HG03039 (cell line): ENCODE measurements at regions not wholly inside any gene's neighbourhood (a gene's known extent, or its start where the extent isn't known, plus 50 kb on each side); places are given as distances from the start of the nearest gene placed in this dataset.
"Not testable (repeated sequence)": the region's sequence is repeated elsewhere in the genome, so short reads cannot be mapped to it uniquely, and the experiment has no call there.

Experiments used
- ATAC-seq: cut with Tn5 transposase; IDR thresholded peaks from one replicate; pipeline ENCODE4 v1.9.1; 2021; ENCODE audit warnings: mild to moderate bottlenecking, moderate library complexity; ENCODE audit not compliant: unreplicated experiment

DNA sequence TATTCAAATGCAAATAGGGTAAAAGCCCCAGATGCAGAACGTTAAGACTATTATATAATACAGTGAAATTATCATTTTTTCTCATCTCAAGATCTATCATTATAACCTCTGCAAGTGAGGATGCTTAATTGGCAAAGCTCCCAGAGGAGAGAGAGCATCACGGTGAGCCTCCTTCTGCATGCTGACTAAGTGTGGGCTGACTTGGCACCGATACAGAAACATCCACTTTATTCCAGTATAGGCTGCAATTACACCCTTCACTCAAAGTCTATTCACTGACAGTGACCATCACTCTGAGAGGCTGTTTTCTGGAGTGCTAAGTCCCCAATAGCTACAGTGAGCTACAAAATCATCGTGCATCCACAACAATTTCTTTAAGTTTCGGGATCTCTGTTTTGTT lies 171.1 kb upstream of the NBPF9 start:
- not testable (repeated sequence) for ATAC-seq

- ATAC-seq: not testable (repeated sequence)
Measured at GRCh38 chr1:149275802-149276201, 172.5 kb upstream of the NBPF9 start.

- ATAC-seq: not testable (repeated sequence)
Measured at GRCh38 chr1:149276496-149276895, 173.1 kb upstream of the NBPF9 start.

- not testable (repeated sequence) for ATAC-seq
Measured at GRCh38 chr1:149278156-149278555, 174.8 kb upstream of the NBPF9 start.

GRCh38 chr1:149279015-149279414 lies 175.7 kb upstream of the NBPF9 start:
- not testable (repeated sequence) for ATAC-seq

GRCh38 chr1:149279512-149279911 lies 176.2 kb upstream of the NBPF9 start:
- not testable (repeated sequence) for ATAC-seq

GRCh38 chr1:149284773-149285172 lies 181.4 kb upstream of the NBPF9 start:
- not testable (repeated sequence) for ATAC-seq

DNA sequence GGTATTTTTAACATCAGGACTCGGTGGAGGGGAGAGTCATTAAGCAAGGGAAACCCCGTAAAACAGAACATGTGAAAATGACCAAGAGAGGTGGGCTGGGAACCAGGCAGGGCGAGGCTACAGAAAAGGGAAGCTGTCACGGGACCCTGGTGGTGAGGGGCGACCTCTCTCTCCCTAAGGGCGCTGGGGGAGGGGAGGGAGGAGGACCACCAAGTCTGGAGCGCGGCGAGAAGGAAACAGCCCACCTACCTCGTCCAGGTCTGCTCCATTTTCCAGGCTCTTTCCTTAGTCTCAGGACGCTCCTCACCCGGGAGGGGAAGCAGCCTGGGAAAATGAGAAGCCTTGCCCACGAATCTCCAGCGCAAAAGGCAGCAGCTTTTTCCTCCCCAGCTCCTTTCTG lies 181.9 kb upstream of the NBPF9 start:
- not testable (repeated sequence) for ATAC-seq

GRCh38 chr1:149285638-149286037 lies 182.3 kb upstream of the NBPF9 start:
- not testable (repeated sequence) for ATAC-seq

GRCh38 chr1:149288580-149288979 lies 185.2 kb upstream of the NBPF9 start:
- ATAC-seq: not testable (repeated sequence)

- not testable (repeated sequence) for ATAC-seq
Measured at GRCh38 chr1:149300478-149301218, 174.2 kb upstream of the NBPF19 start.

GRCh38 chr1:149301282-149301681 lies 173.6 kb upstream of the NBPF19 start:
- ATAC-seq: not testable (repeated sequence)

GRCh38 chr1:149304796-149305195 lies 170.0 kb upstream of the NBPF19 start:
- ATAC-seq: not testable (repeated sequence)

- not testable (repeated sequence) for ATAC-seq
Measured at GRCh38 chr1:149307640-149308039, 167.2 kb upstream of the NBPF19 start.

DNA sequence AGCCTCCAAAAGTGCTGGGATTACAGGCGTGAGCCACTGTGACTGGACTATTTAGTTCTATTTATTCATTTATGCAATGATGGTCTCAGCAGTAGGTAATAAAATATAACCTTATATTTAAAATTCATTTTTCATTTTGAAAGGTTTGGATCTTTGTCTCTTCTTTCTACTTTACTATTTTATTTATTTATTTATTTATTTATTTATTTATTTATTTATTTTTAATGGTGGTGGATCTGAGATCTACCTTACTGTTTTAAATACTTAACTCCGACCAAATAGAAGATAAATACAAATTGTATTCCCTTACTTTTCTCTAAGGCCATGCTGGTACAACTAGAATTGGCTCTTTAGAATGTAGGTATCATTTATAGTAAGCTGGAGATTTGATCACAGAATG lies 159.9 kb upstream of the NBPF19 start:
- ATAC-seq: not testable (repeated sequence)

DNA sequence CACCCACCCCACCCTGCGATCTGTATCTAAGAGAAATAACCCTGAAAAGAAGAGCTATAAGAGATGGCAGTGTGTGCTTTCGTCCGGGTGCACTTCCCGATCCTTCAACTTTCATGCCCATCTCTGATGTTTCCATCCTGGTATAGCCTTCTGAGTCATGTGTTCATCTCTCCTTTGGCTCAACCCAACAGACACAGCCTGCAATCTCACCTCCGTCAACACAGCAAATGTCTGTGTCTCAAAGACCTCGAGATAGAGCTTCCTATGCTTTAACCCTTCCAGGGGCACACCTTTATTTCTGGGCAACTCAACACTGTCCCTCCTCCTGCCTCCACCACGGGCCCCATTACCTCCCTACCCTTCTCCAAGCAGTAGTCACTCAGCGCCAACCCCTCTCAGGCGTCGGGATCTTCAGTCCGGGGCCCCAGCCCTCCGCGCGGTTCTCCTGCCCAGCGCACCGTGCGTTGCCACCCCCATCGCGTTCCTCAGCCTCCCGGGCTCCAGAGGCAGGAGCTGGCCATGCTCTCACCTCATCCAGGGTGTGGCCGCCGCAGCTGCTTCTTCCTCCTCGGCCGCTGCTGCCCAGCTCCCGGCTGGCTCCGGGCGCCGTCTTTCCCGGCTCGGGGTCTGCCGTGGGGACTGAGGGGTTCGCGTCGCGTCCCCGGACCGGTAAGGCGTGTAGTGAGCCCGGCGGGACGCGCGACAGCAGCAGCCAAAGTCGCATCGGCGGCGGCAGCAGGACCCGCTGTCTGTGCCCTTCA lies 153.7 kb upstream of the NBPF19 start:
- ATAC-seq: not testable (repeated sequence)

DNA sequence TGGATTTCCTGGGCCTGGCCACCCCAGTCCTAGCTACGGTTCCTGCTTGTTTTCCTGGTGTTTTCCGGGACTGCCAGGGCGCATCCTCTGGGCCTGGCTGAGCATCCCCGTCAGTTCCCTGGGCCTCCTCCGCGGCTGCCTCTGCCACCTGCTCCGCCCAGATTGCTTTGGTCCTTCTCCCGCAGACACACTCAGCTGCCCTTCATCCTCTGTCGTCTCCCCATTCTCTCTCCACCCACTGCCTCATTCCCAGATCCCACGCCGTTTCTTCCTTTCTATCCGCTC lies 153.2 kb upstream of the NBPF19 start:
- ATAC-seq: not testable (repeated sequence)

DNA sequence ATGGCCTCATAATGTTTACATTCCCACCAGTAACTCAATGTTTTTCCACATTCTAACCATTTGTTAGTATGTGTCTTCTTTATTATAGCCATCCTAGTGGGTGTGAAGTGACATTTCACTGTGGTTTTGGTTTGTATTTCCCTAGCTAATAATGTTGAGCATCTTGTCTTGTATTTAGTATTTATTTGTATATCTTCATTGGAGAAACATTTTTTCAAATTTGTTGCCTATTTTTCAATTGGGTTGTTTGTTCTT lies 144.8 kb upstream of the NBPF19 start:
- not testable (repeated sequence) for ATAC-seq

- not testable (repeated sequence) for ATAC-seq
Measured at GRCh38 chr1:149336082-149336481, 138.8 kb upstream of the NBPF19 start.

- not testable (repeated sequence) for ATAC-seq
Measured at GRCh38 chr1:149338221-149338691, 136.6 kb upstream of the NBPF19 start.

GRCh38 chr1:149338698-149339097 lies 136.1 kb upstream of the NBPF19 start:
- not testable (repeated sequence) for ATAC-seq

- ATAC-seq: not testable (repeated sequence)
Measured at GRCh38 chr1:149349448-149349847, 125.4 kb upstream of the NBPF19 start.
